Tibial nerve (tissue), 4 donors: ENCODE measurements at regions not wholly inside any gene's neighbourhood (a gene's known extent, or its start where the extent isn't known, plus 50 kb on each side); places are given as distances from the start of the nearest gene placed in this dataset.

ENCODE experiments used
- CTCF ChIP-seq, 5 experiments: fragments of 200-600 bp in 3 of 5; fragments of 450-650 bp in 2 of 5; sonication (generic) in 3 of 5; IDR thresholded peaks; one replicate each; pipeline ENCODE4 v1.5.1; 2016 to 2019; ENCODE audit warnings: antibody characterized with exemption in 5 of 5, mild to moderate bottlenecking in 3 of 5, moderate library complexity in 2 of 5
- EP300 ChIP-seq, 2 donors: sonication (generic); formaldehyde crosslinking; IDR thresholded peaks; one replicate each; pipeline ENCODE4 v1.6.1; 2017; ENCODE audit warnings: antibody characterized with exemption in 2 of 2, mild to moderate bottlenecking in 1 of 2
- POLR2A ChIP-seq, 2 donors: fragments of 450-650 bp; IDR thresholded peaks; one replicate each; pipeline ENCODE4 v1.6.1; 2017; ENCODE audit warnings: antibody characterized with exemption in 2 of 2, mild to moderate bottlenecking in 2 of 2, moderate library complexity in 2 of 2

GRCh38 chr1:199204231-199204630 is 565.4 kb downstream of the PTPRC start:
- TF ChIP-seq CTCF (IDR thresholded peaks at IDR 0.05) = no peak
- TF ChIP-seq POLR2A (IDR thresholded peaks at IDR 0.05) = no peak
- TF ChIP-seq EP300 (IDR thresholded peaks at IDR 0.05) = no peak
